ENCODE measurements at regions not wholly inside any gene's neighbourhood (a gene's known extent, or its start where the extent isn't known, plus 50 kb on each side); places are given as distances from the start of the nearest gene placed in this dataset.

DNA sequence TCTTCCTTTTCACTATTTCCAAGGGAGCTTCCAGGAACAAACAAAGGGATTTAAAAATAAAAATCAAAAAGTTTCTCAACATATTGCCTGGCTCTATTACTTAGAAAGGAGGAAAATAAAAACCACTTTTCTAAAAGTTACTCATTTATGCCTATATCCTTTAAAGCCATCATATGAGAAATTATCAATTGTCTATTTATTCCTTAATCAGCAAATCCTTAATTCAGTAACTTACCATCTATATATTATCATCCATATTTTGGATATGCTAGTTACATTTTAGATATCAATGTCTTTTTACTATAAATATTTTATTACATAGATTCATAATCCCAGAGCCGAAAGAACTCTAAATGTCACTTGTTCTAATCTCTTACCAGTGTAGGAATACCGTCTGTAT lies 481.5 kb upstream of the ANO5 start:
- CTCF ChIA-PET: interaction anchor here (0.9 kb wide), 1 partner anchor 73 kb away, joined by 3 read pairs; no protein-coding TSS in a partner anchor
- DNase-seq: no peak
- Histone ChIP-seq H3K36me3 (ENCODE audit: insufficient read depth, low read length) (no peaks in the 10 kb centered on the region), H3K4me1 (ENCODE audit: insufficient read depth, low read length) (no peaks in the 10 kb centered on the region), H3K27me3 (ENCODE audit: control insufficient read depth in 1 of 2, insufficient read depth in 2 of 2, low read length in 2 of 2) (no peaks in the 10 kb centered on the region), H3K4me3 (ENCODE audit: low read length) (no peak overlapping the region), H3K27ac (ENCODE audit: low read depth in 1 of 2, low read length in 2 of 2) (no peak overlapping the region), H3K9me3 (ENCODE audit: control insufficient read depth in 1 of 2, insufficient read depth in 1 of 2, low read length in 2 of 2) (peaks cover 0 to 5% of the 10 kb centered on the region in 2 experiments)
- intact Hi-C loops (cut with DNase I, micrococcal nuclease): no loop called here
- ATAC-seq (ENCODE audit: poor library complexity): no peak
- TF ChIP-seq, protein P1, sequence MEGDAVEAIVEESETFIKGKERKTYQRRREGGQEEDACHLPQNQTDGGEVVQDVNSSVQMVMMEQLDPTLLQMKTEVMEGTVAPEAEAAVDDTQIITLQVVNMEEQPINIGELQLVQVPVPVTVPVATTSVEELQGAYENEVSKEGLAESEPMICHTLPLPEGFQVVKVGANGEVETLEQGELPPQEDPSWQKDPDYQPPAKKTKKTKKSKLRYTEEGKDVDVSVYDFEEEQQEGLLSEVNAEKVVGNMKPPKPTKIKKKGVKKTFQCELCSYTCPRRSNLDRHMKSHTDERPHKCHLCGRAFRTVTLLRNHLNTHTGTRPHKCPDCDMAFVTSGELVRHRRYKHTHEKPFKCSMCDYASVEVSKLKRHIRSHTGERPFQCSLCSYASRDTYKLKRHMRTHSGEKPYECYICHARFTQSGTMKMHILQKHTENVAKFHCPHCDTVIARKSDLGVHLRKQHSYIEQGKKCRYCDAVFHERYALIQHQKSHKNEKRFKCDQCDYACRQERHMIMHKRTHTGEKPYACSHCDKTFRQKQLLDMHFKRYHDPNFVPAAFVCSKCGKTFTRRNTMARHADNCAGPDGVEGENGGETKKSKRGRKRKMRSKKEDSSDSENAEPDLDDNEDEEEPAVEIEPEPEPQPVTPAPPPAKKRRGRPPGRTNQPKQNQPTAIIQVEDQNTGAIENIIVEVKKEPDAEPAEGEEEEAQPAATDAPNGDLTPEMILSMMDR (IDR thresholded peaks at IDR 0.05): no peak
- Mint-ChIP-seq H3K4me1 (ENCODE audit: low read depth) (no peaks in the 10 kb centered on the region), H3K9me3 (peaks cover 6% of the 10 kb centered on the region), H3K27ac (no peak overlapping the region), H3K4me3 (no peak overlapping the region), H3K36me3 (ENCODE audit: low read depth) (no peaks in the 10 kb centered on the region), H3K27me3 (no peaks in the 10 kb centered on the region)
- POLR2A ChIA-PET: no interaction called here

- Mint-ChIP-seq H3K4me3 (no peak overlapping the region), H3K4me1 (ENCODE audit: low read depth) (no peaks in the 10 kb centered on the region), H3K27me3 (no peaks in the 10 kb centered on the region), H3K36me3 (ENCODE audit: low read depth) (no peaks in the 10 kb centered on the region), H3K27ac (no peak overlapping the region), H3K9me3 (peaks cover 7% of the 10 kb centered on the region)
- Histone ChIP-seq H3K4me1 (ENCODE audit: insufficient read depth, low read length) (no peaks in the 10 kb centered on the region), H3K27ac (ENCODE audit: low read depth in 1 of 2, low read length in 2 of 2) (no peak overlapping the region), H3K27me3 (ENCODE audit: control insufficient read depth in 1 of 2, insufficient read depth in 2 of 2, low read length in 2 of 2) (no peaks in the 10 kb centered on the region), H3K36me3 (ENCODE audit: insufficient read depth, low read length) (no peaks in the 10 kb centered on the region), H3K9me3 (ENCODE audit: control insufficient read depth in 1 of 2, insufficient read depth in 1 of 2, low read length in 2 of 2) (peaks cover 3 to 4% of the 10 kb centered on the region in 2 experiments), H3K4me3 (ENCODE audit: low read length) (no peak overlapping the region)
- POLR2A ChIA-PET: no interaction called here
- no peak for ATAC-seq (ENCODE audit: poor library complexity)
- CTCF ChIA-PET: no interaction called here
- TF ChIP-seq, protein P1 (IDR thresholded peaks at IDR 0.05): no peak
- intact Hi-C loops (cut with DNase I, micrococcal nuclease): no loop called here
- no peak for DNase-seq
Measured at GRCh38 chr11:21723678-21724077, 469.2 kb upstream of the ANO5 start.

DNA sequence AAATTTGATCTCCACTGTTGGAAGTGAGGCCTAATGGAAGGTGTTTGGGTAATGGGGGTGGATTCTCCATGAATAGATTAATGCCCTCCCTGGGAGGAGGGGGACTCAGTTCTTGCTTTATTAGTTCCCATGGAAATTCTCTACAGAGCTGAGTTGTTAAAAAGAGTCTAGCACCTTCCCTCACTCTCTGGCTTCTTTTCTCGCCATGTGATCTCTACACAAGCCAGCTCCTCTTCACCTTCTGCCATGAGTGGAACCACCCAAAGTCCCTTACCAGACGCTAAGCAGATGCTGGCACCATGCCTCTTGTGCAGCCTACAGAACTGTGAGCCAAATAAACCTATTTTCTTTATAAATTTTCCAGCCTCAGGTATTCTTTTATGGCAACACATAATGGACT lies 465.8 kb upstream of the ANO5 start:
- Histone ChIP-seq H3K4me3 (ENCODE audit: low read length) (no peak overlapping the region), H3K27me3 (ENCODE audit: control insufficient read depth in 1 of 2, insufficient read depth in 2 of 2, low read length in 2 of 2) (no peaks in the 10 kb centered on the region), H3K4me1 (ENCODE audit: insufficient read depth, low read length) (no peaks in the 10 kb centered on the region), H3K36me3 (ENCODE audit: insufficient read depth, low read length) (no peaks in the 10 kb centered on the region), H3K9me3 (ENCODE audit: control insufficient read depth in 1 of 2, insufficient read depth in 1 of 2, low read length in 2 of 2) (peaks cover 0 to 9% of the 10 kb centered on the region in 2 experiments), H3K27ac (ENCODE audit: low read depth in 1 of 2, low read length in 2 of 2) (no peak overlapping the region)
- no peak for ATAC-seq (ENCODE audit: poor library complexity)
- H3K9me3 Mint-ChIP-seq: peaks cover 10% of the 10 kb centered on the region
- ChIA-PET CTCF (no interaction called here), POLR2A (no interaction called here)
- no peaks in the 10 kb centered on the region for H3K36me3 Mint-ChIP-seq (ENCODE audit: low read depth)
- TF ChIP-seq, protein P1 (IDR thresholded peaks at IDR 0.05): no peak
- no peaks in the 10 kb centered on the region for H3K4me1 Mint-ChIP-seq (ENCODE audit: low read depth)
- no peak overlapping the region for H3K4me3 Mint-ChIP-seq
- H3K27me3 Mint-ChIP-seq: no peaks in the 10 kb centered on the region
- no peak overlapping the region for H3K27ac Mint-ChIP-seq
- intact Hi-C loops (cut with DNase I, micrococcal nuclease): no loop called here
- DNase-seq: no peak

All from CD4-positive, alpha-beta T cell (primary cell).